HFFc6 (cell line): ENCODE measurements at regions not wholly inside any gene's neighbourhood (a gene's known extent, or its start where the extent isn't known, plus 50 kb on each side); places are given as distances from the start of the nearest gene placed in this dataset.

Experiments
- DNase-seq: peaks from one replicate; pipeline ENCODE4 v3.0.0-alpha.2; 2018
- H3K27ac Mint-ChIP-seq: 2 replicates; pipeline ENCODE4 v1.8.0; 2020; ENCODE audit warnings: mild to moderate bottlenecking, mixed read lengths
- H3K27me3 Mint-ChIP-seq: 2 replicates; pipeline ENCODE4 v1.8.0; 2021; ENCODE audit warnings: mild to moderate bottlenecking, moderate library complexity, mixed read lengths; ENCODE audit not compliant: insufficient read depth
- H3K36me3 Mint-ChIP-seq: 2 replicates; pipeline ENCODE4 v1.8.0; 2021; ENCODE audit warnings: low read depth, mixed read lengths
- H3K4me1 Mint-ChIP-seq: 2 replicates; pipeline ENCODE4 v1.8.0; 2020; ENCODE audit warnings: low read depth, mixed read lengths
- H3K4me3 Mint-ChIP-seq: 2 replicates; pipeline ENCODE4 v1.8.0; 2020; ENCODE audit warnings: mild to moderate bottlenecking, moderate library complexity, mixed read lengths
- H3K9me3 Mint-ChIP-seq: 2 replicates; pipeline ENCODE4 v1.8.0; 2020; ENCODE audit warnings: mild to moderate bottlenecking, mixed read lengths
- TF ChIP-seq, protein P1 (sequence below): fragments of 200-600 bp; sonication (generic); IDR thresholded peaks from 2 replicates; pipeline ENCODE4 v1.5.0; 2021; ENCODE audit warnings: antibody characterized with exemption, mild to moderate bottlenecking

- Mint-ChIP-seq H3K27ac (no peak overlapping the region), H3K27me3 (no peaks in the 10 kb centered on the region), H3K4me3 (no peak overlapping the region)
These were observed 85.4 kb upstream of the SLC13A1 start for GRCh38 chr7:123285076-123285700.

DNA sequence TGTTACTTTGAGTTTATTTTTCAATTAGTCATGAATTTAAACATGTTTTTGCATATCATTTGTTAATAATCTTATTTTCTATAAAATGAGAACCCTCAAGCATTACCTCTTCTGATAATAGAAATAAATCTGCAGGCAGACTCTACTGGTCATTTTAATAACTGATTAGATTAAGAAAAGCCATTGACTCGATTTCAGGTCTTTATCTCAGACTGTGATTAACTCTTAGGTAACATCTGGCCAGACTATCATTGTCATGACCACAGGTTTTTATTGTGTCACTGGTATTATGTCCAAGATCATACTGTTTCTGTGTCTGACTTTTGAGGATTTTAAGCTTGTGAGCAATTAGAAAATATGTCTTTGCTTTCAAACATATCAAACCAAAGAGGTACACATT, 83.6 kb upstream of the SLC13A1 start:
- H3K36me3 Mint-ChIP-seq = no peaks in the 10 kb centered on the region
- H3K4me3 Mint-ChIP-seq = no peak overlapping the region
- no peak for DNase-seq
- TF ChIP-seq, protein P1, sequence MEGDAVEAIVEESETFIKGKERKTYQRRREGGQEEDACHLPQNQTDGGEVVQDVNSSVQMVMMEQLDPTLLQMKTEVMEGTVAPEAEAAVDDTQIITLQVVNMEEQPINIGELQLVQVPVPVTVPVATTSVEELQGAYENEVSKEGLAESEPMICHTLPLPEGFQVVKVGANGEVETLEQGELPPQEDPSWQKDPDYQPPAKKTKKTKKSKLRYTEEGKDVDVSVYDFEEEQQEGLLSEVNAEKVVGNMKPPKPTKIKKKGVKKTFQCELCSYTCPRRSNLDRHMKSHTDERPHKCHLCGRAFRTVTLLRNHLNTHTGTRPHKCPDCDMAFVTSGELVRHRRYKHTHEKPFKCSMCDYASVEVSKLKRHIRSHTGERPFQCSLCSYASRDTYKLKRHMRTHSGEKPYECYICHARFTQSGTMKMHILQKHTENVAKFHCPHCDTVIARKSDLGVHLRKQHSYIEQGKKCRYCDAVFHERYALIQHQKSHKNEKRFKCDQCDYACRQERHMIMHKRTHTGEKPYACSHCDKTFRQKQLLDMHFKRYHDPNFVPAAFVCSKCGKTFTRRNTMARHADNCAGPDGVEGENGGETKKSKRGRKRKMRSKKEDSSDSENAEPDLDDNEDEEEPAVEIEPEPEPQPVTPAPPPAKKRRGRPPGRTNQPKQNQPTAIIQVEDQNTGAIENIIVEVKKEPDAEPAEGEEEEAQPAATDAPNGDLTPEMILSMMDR = no peak
- H3K4me1 Mint-ChIP-seq = no peaks in the 10 kb centered on the region
- no peak overlapping the region for H3K27ac Mint-ChIP-seq
- no peaks in the 10 kb centered on the region for H3K27me3 Mint-ChIP-seq
- peaks cover 22% of the 10 kb centered on the region; the same call in 1 of the 2 replicates for H3K9me3 Mint-ChIP-seq

More at GRCh38 chr7:123285076-123285700, 85.4 kb upstream of the SLC13A1 start:
- Mint-ChIP-seq H3K36me3 (no peaks in the 10 kb centered on the region), H3K4me1 (no peaks in the 10 kb centered on the region), H3K9me3 (peaks cover 14% of the 10 kb centered on the region; the same call in 1 of the 2 replicates)
- no peak for DNase-seq
- TF ChIP-seq, protein P1 = no peak

DNA sequence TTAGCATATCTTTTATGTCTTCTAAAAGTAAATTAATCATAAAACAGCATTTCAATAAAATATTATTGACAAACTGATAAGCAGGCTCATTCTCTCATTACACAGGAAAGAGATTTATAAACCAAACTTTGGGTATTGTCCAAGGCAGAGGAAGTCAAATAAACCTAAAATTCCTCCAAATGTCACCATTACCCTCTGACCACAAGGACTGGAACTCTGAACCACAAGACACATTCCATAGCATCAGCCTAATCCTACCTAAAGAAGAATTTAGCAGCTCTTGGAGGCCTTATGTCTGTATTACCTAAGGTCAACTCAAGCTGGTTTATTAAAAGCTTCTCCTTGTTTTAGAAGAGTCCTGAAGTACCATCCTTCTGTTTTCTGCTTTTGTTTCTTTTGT, 82.4 kb upstream of the SLC13A1 start:
- no peak for DNase-seq

DNA sequence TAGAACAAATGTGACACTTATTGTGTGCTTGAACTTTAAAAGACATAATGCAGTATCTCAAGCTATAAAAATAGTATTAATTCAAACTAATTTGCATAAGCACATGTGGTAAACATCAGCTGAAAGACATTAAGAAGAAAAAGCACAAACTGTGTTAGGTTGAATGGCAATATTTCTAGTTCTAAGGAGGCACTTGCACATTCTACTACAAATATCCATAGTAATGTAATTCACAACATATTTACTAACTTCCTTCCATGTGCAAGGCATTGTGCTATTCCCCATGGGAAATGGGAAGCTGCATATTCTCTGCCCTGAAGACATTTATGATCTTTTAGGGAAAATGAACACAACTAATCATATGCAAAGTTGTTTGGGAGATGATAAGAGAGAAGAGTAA, 80.2 kb upstream of the SLC13A1 start:
- no peak for DNase-seq
- Mint-ChIP-seq H3K36me3 (no peaks in the 10 kb centered on the region), H3K9me3 (peaks cover 33% of the 10 kb centered on the region), H3K27ac (no peak overlapping the region), H3K27me3 (no peaks in the 10 kb centered on the region), H3K4me1 (no peaks in the 10 kb centered on the region), H3K4me3 (no peak overlapping the region)
- TF ChIP-seq, protein P1 = no peak

More for the DNA sequence above, 82.4 kb upstream of the SLC13A1 start:
- Mint-ChIP-seq H3K4me1 (no peaks in the 10 kb centered on the region), H3K27ac (no peak overlapping the region), H3K4me3 (no peak overlapping the region), H3K27me3 (no peaks in the 10 kb centered on the region), H3K9me3 (peaks cover 26% of the 10 kb centered on the region), H3K36me3 (no peaks in the 10 kb centered on the region)
- TF ChIP-seq, protein P1 = no peak

DNA sequence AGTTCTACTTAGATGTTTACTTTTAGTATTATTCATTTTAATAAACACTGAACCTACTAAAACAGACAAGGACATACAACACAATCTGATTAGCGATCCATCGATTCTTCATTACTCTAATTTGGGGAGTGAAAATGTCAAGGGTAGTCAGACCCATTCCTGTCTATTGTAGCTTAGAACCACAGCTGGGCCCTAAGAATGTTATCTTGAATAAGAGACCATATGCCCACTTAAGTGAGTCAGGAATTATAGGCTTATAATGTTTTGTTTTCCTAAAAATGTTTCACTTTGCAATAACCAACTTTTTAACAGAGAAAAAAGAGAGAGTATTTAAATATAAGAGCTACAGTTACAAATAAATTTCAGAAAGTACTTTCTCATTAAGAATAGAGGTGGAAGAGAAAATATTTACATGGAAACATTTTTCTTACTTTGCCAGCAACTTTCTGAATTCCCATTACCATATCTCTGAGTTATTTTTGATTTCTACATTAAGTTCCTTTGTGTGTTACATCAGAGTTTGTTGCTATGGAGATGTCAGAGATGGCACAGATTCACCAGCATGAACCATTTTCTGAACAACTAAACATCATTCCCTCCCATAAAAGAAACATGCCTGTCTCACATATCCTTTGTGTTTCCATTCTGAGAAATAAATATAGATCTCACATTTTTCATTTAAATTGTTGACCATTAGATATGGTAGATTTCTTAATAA, 75.4 kb upstream of the SLC13A1 start:
- Mint-ChIP-seq H3K9me3 (peaks cover 45% of the 10 kb centered on the region), H3K4me1 (no peaks in the 10 kb centered on the region), H3K36me3 (no peaks in the 10 kb centered on the region), H3K27me3 (no peaks in the 10 kb centered on the region), H3K4me3 (no peak overlapping the region), H3K27ac (no peak overlapping the region)
- TF ChIP-seq, protein P1 = no peak
- no peak for DNase-seq
